Activated CD8-positive, alpha-beta memory T cell treated with anti-CD3 and anti-CD28 coated beads for 36 hours (primary cell): ENCODE measurements at regions not wholly inside any gene's neighbourhood (a gene's known extent, or its start where the extent isn't known, plus 50 kb on each side); places are given as distances from the start of the nearest gene placed in this dataset.

Experiments
- CTCF ChIA-PET: fragments of 350-600 bp; sonication (Branson Sonifier 250); formaldehyde crosslinking; loops from one replicate; lab custom pipeline; 2021; ENCODE audit warnings: antibody characterized with exemption; lab: Charles Lee
- POLR2A ChIA-PET: fragments of 350-600 bp; sonication (Branson Sonifier 250); formaldehyde crosslinking; loops from one replicate; lab custom pipeline; 2021; ENCODE audit warnings: antibody characterized with exemption; lab: Charles Lee

- ChIA-PET CTCF (no interaction called here), POLR2A (no interaction called here)
These were observed 213.6 kb upstream of the S1PR3 start for GRCh38 chr9:88777498-88778312.

- ChIA-PET CTCF (no interaction called here), POLR2A (no interaction called here)
These were observed 209.5 kb upstream of the S1PR3 start for GRCh38 chr9:88781628-88782391.

- POLR2A ChIA-PET: no interaction called here
- CTCF ChIA-PET: no interaction called here
These were observed 208.1 kb upstream of the S1PR3 start for GRCh38 chr9:88782931-88783710.

DNA sequence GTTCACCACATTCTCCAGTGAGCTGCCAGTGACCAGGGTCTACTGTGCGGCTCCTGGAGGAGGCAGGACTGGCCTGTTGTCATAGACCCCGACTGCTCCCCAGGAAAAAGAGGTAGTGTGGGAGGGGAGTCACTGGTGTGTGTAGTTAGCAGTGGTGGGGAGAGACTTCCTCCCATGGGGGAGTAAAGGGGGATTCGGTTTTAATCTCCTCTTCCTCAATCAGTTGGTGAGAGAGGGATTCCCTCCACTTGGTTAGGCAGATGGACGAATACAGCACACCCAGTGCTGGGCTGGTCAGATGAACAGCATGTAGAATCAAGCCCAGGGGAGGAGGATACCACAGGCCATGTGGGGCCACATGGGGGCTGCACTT is 207.6 kb upstream of the S1PR3 start:
- POLR2A ChIA-PET: no interaction called here
- CTCF ChIA-PET: no interaction called here

- ChIA-PET POLR2A (no interaction called here), CTCF (no interaction called here)
These were observed 206.3 kb upstream of the S1PR3 start for GRCh38 chr9:88784960-88785359.

DNA sequence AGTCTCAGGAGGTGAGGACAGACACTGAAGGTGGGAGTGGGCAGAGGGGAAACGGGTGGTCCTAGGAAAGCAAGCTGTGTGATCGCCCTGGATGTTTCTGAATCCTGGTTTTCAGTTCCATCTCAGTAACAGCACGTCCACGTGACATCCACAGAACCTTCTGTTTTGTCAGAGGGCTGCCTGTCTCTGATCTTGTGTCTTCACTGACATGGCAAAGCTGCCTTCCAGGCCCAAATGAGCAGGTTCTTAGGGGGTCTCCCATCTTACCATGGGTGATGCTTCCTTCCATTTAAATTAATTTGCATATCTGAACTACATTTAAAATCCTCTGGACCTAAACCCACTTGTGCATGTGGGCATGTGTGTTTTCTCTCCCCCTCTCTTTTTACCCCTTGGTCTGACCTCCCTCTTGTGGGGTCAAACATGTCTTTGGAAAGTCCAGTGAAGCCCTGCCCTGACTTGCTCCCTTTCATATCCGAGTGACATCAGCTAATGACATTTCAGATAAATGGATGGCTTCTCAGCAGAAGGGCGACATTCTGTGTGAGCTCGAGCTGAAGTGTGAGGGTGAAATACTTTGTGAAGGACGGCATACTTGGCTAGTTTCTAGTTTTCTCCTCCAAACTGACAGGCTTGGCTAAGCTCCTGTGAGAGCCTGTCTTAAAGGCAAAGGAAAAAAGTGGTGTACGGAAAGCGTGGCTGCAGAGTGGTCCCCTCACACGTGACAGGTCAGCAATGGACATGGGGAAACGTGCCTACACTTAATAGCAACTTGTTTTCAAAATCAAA is 204.8 kb upstream of the S1PR3 start:
- ChIA-PET POLR2A (no interaction called here), CTCF (no interaction called here)

GRCh38 chr9:88789785-88790184 is 201.5 kb upstream of the S1PR3 start:
- POLR2A ChIA-PET: no interaction called here
- CTCF ChIA-PET: no interaction called here

DNA sequence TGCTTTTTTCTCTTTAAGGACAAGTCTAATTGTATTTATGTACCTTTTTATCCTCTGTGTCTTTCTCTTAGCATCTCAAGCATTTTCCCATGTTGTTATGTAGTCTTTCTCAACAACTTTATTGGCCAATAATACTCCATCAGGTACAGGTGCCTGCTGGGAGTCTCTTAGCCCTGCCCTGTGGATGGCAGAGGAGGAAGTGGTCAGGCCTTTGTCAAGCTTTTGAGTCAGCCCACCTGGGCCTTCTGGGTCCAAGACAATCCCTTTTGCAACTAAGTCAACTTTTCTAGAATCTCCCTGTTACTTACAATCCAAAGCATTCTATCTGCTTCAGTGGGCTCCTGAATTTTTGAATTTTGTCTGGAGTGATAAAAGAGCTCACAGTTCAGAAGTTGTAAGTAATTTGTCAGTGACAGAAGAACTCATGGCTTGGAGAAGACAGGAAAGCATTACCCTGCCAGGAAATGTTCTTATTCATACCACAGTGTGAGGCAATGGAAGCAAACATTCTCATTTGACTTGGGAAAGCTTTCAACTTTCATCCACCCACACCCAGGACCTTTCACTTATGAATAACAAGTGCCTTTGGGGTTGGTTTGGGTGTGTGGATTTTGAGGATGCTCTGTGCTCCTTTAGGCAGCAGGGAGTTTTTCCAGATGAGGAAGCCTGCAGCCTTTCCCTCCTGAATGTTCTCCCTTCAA is 200.0 kb upstream of the S1PR3 start:
- ChIA-PET CTCF (no interaction called here), POLR2A (no interaction called here)

DNA sequence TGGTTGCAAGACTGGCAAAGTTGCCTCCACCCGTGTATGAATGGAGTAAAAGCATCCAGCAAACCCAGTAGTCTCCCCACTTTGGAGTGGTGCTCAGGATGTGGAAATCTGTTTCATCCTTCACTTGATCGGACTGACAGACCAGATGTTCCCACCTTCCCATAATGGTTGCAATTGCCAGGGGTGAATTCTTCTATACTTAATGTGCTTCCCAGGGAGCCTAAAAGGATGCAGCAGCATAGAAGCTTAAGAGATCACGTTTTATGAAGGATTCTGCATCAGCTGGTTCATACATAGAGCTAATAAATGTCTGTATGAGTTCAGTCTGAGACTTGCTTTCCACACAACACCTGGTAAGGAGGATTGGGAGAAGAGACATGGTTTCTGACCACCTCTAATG is 198.8 kb upstream of the S1PR3 start:
- ChIA-PET POLR2A (no interaction called here), CTCF (no interaction called here)

- ChIA-PET CTCF (no interaction called here), POLR2A (no interaction called here)
These were observed 197.2 kb upstream of the S1PR3 start for GRCh38 chr9:88794100-88794499.

DNA sequence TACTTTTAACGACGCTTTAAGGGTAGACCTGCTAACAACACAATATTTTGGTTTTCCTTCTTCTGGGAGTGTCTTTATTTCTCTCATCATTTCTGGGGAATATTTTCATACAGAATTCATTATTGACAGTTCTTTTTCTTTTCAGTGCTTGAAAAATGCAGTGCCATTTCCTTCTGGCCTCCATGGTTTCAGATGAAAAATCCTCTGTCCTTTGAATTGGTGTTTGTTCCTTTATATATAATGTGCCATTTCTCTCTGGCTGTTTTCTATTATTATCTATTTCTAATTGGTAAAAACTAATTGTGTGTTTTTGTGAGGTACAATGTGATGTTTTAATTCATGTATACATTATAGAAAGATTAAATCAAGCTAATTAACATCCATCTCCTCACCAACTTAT is 194.3 kb upstream of the S1PR3 start:
- CTCF ChIA-PET: no interaction called here
- POLR2A ChIA-PET: no interaction called here

DNA sequence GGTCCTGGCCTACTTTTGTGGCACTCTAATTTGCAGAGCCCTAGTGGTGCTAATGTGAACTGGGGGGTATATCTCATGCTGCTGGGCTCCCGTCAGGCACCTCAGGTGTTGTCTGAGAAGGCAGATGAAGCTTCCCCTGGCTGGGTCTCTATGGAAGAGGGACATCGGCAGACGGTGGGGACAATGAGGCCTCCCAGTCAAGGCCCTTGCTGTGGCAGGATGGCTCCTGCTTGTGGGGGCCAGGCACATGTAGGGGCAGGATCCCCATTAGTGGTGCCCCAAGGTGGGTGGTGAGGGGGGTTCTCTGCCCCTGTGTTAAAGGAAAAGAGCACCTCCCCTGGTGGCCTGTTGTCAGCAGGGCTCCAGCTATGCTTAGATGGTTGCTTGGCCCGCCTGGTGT is 192.8 kb upstream of the S1PR3 start:
- POLR2A ChIA-PET: interaction anchor here (0.5 kb wide), 1 partner anchor 176 kb away, joined by 3 read pairs; no protein-coding TSS in a partner anchor
- CTCF ChIA-PET: no interaction called here

DNA sequence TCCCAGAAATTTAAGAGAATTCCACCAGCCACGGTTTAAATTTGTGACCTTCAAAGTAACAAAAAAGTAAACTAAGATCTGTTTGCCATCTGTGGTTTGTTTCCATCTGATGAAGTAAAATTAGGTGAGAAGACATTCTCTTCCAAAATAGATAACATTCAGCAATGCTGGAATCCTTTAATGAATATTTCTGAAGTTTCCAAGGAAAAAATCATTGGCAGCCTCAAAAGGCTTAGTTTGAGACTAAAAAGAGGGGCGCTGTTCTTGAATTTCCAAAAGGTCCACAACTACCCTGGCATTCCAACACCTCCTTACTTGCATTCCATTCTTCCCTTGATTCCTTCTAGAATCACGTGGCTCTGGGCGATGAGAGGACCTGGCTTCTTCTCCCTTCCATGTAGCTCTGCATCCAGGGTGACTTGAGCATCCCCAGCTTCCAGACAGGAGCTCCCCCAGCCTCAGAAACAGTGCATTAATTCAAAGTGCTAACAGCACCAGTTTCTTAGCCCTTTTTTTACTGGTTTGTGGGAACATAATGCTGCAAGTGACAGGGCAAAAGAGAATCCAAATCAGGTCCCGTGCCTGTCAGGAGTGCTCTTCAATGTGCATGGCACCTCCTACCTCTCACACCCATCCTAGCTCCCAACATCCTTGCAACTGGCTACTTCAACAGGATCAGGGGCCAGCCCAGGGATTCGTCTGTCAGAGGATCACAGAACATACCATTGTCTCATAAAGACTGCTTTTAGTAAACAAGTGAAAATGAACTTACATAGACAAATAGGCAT is 191.5 kb upstream of the S1PR3 start:
- ChIA-PET POLR2A (no interaction called here), CTCF (no interaction called here)

DNA sequence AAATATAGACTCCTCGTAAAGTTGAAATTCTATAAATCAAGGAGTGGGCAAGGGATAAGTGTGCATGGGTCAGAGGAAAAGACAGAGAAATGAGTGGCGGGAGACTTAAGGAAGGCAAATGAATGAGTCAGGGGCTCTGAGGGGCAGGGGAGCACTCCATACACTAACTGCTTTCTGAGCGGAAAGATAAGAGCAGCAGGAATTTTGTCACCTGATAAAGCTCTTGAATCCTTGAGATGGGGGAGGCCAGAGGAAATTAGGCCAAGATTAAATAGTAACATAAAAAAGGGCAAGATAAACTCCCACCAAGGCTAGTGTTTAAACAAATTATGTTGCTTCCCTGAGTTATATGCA is 191.0 kb upstream of the S1PR3 start:
- CTCF ChIA-PET: no interaction called here
- POLR2A ChIA-PET: no interaction called here

DNA sequence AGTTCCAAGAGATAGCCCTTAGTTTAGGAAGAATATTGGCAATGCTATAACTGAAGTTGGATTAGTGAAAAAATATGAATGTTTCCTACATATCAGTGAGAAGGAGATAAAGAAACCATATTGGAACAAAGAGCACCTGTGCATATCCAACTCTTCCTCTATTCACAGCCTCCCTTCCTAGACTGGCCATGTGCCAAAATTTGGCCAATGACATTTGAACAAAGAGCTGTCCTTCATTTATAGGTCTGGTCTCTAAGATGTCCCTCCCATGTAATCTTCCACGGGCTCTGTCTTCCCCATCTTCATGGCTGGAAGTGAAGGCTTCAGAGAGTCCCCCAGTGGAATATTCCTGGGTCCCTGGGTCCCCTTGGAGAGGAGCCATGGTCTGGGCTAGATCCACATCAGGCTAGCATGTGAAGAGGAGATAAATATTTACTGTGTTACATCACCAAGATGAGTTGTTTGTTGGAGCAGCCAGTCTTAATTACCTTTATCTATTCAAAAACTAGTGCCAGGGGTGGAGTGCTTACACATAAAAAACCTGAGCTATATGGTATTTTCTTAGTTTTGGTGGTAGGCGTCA is 190.0 kb upstream of the S1PR3 start:
- POLR2A ChIA-PET: no interaction called here
- CTCF ChIA-PET: no interaction called here

- CTCF ChIA-PET: no interaction called here
- POLR2A ChIA-PET: no interaction called here
These were observed 188.7 kb upstream of the S1PR3 start for GRCh38 chr9:88802533-88802932.

DNA sequence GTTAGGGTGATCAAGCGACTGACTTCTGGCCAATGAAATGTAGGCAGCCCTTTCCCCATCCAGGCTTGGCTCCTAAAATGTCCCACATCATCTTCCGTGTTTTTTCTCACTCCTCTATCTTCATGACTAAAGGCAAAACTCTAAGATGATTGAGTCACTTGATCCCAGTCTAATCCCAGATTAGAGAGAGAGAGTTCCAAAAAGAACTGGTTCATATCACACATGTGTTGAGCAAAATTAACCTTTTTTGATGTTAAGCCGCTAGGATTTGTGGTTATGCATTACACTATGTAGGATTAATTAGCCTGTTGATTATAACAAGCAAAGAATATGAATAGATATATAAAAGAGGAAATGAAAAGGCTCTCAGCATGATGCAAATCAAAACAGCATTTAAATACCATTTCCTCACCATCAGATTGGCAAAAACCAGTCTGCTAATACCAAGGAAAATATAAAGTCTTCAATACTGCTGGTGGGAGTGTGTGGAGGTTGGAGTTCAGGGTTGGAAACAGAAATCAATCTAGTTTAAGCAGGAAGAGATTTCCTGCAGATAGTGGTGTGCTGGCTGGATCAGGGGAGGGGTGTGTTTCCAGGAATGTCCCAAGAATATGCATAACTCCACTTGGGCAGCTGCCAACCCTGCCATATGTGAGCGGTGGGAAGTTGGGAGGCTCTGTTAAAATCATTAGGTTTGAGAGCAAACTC is 187.6 kb upstream of the S1PR3 start:
- ChIA-PET POLR2A (no interaction called here), CTCF (no interaction called here)

GRCh38 chr9:88804254-88804596 is 187.0 kb upstream of the S1PR3 start:
- CTCF ChIA-PET: no interaction called here
- POLR2A ChIA-PET: no interaction called here
